ENCODE measurements at regions not wholly inside any gene's neighbourhood (a gene's known extent, or its start where the extent isn't known, plus 50 kb on each side); places are given as distances from the start of the nearest gene placed in this dataset.

DNA sequence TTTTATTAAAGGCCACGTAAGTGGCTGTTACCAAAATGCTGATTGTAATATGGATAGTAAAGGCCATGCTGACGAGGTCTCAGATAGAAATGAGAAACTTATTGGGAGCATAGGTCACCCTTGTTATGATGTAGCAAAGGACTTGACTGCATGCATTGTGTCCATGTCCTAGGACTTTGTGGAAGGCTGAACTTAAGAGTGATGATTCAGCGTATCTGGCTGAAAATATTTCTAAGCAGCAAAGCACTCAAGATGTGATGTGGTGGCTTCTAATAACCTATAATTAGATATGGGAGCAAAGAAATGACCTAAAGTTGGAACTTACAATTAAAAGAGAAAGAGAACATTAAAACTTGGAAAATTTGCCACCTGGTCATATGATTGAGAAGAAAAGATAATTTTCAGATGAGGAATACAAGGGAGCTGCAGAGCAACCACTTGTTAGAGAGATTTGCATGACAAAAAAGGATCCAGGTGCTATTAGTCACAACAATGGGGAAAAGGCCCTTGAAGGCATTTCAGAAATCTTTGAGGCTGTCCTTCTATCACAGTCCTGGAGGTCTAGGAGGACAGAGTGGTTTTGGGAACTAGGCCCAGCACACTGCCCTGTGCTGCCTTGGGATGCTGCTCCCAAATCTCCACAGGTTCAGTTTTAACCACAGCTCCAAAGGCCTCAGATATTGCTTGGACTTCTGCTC, 793.7 kb upstream of the LCORL start:
- H3K4me3 ChIP-seq, result no peak overlapping the region
- H3K27ac ChIP-seq, result no peak overlapping the region
- H3K27me3 ChIP-seq (replicated peaks; ENCODE audit: insufficient read depth), result no peaks in the 10 kb centered on the region
- DNase-seq (ENCODE audit: low spot score) (no peak), ATAC-seq (ENCODE audit: insufficient number of reproducible peaks, low FRiP score, low read depth) (no peak)
- H3K36me3 ChIP-seq, result no peaks in the 10 kb centered on the region
- H3K9me3 ChIP-seq, result no peaks in the 10 kb centered on the region
- TF ChIP-seq, protein P1, sequence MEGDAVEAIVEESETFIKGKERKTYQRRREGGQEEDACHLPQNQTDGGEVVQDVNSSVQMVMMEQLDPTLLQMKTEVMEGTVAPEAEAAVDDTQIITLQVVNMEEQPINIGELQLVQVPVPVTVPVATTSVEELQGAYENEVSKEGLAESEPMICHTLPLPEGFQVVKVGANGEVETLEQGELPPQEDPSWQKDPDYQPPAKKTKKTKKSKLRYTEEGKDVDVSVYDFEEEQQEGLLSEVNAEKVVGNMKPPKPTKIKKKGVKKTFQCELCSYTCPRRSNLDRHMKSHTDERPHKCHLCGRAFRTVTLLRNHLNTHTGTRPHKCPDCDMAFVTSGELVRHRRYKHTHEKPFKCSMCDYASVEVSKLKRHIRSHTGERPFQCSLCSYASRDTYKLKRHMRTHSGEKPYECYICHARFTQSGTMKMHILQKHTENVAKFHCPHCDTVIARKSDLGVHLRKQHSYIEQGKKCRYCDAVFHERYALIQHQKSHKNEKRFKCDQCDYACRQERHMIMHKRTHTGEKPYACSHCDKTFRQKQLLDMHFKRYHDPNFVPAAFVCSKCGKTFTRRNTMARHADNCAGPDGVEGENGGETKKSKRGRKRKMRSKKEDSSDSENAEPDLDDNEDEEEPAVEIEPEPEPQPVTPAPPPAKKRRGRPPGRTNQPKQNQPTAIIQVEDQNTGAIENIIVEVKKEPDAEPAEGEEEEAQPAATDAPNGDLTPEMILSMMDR (IDR thresholded peaks at IDR 0.05), result no peak
- H3K4me1 ChIP-seq (ENCODE audit: control insufficient read depth in 1 of 2, low read depth in 2 of 2), result no peaks in the 10 kb centered on the region

DNA sequence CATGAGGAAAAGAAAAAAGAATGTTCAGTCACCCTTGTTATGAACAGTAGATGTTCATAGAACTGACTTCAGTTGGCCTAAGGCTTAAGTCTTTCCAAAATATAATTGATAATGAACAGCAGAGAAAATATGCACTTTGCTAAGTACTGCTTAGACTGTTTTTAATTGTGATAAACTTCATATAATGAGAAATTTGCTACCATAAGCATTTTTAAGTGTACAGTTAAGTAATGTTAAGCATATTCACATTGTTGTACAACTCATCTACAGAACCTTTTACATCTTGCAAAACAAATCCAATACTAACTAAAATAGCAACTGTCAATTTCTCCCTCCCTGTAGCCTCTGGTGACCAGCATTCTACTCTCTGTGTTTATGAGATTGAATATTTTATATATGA, 792.2 kb upstream of the LCORL start:
- H3K4me1 ChIP-seq (ENCODE audit: control insufficient read depth in 1 of 2, low read depth in 2 of 2), result no peaks in the 10 kb centered on the region
- H3K4me3 ChIP-seq, result no peak overlapping the region
- H3K27ac ChIP-seq, result no peak overlapping the region
- H3K9me3 ChIP-seq, result no peaks in the 10 kb centered on the region
- H3K36me3 ChIP-seq, result no peaks in the 10 kb centered on the region
- no peaks in the 10 kb centered on the region for H3K27me3 ChIP-seq (replicated peaks; ENCODE audit: insufficient read depth)
- ATAC-seq (ENCODE audit: insufficient number of reproducible peaks, low FRiP score, low read depth) (no peak), DNase-seq (ENCODE audit: low spot score) (no peak)
- TF ChIP-seq, protein P1 (IDR thresholded peaks at IDR 0.05), result no peak

DNA sequence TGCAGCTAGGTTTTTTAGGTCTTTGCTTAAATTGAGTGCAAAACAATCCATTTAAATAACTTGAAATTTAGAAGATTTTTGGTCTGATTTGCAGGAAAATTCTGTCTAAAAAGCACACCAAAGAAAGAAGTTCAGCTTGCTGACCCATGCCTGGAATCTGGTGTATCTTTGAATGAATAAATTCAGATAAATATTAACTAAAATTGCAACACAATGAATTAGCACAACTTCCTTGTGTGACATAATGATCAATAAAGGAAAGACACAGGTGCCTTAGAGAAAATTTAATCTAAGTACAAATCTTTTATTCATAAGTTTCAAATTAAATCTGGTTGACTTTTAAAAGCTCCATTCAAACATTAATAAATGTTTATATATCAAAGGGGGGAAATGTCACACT, 791.5 kb upstream of the LCORL start:
- Histone ChIP-seq H3K27ac (no peak overlapping the region), H3K4me1 (ENCODE audit: control insufficient read depth in 1 of 2, low read depth in 2 of 2) (no peaks in the 10 kb centered on the region), H3K9me3 (no peaks in the 10 kb centered on the region), H3K27me3 (replicated peaks; ENCODE audit: insufficient read depth) (no peaks in the 10 kb centered on the region), H3K4me3 (no peak overlapping the region), H3K36me3 (no peaks in the 10 kb centered on the region)
- no peak for ATAC-seq (ENCODE audit: insufficient number of reproducible peaks, low FRiP score, low read depth)
- DNase-seq (ENCODE audit: low spot score), result no peak
- TF ChIP-seq, protein P1 (IDR thresholded peaks at IDR 0.05), result no peak

DNA sequence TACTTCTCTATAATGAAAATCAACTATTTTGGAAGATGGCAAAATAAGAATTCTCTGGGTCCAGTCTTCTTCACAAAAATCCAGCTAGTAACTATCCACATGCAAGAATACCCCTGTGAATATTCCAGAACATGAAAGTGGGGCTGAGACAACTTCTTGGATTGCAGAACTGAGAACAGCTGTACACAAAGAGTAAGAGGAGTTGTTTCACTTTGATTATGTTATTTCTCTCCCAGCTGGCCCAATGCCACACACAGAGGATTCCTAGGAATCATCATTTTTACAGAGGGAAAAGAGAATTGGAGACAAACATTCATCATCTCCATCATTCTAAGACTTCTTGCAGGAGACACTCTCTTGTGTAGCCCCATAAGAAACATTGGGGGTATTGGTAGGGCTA, 782.2 kb upstream of the LCORL start:
- TF ChIP-seq, protein P1 (IDR thresholded peaks at IDR 0.05), result no peak
- no peak for ATAC-seq (ENCODE audit: insufficient number of reproducible peaks, low FRiP score, low read depth)
- no peaks in the 10 kb centered on the region for H3K27me3 ChIP-seq (replicated peaks; ENCODE audit: insufficient read depth)

DNA sequence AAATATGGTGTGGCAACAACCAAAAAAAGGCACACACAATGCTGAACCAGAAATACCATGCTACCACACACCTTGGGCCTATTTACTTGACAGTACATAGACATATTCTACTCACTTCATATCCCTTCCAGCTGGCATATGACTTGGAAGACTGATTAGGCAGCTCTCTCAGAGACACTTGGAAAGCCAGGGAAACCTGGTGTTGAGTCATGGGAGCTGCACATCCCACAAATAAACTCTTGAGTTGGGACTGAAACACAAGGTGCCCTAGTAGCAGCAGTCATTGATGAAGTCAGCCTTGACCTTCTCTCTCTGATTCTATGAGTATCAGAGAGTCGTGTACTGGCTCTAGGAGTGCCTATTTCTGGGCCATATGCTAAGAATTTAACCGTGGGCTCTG, 776.6 kb upstream of the LCORL start:
- no peaks in the 10 kb centered on the region for H3K27me3 ChIP-seq (replicated peaks; ENCODE audit: insufficient read depth)
- DNase-seq (ENCODE audit: low spot score) (no peak), ATAC-seq (ENCODE audit: insufficient number of reproducible peaks, low FRiP score, low read depth) (no peak)
- H3K9me3 ChIP-seq, result no peaks in the 10 kb centered on the region
- H3K4me3 ChIP-seq, result no peak overlapping the region
- H3K27ac ChIP-seq, result no peak overlapping the region
- no peaks in the 10 kb centered on the region for H3K4me1 ChIP-seq (ENCODE audit: control insufficient read depth in 1 of 2, low read depth in 2 of 2)
- H3K36me3 ChIP-seq, result no peaks in the 10 kb centered on the region
- TF ChIP-seq, protein P1 (IDR thresholded peaks at IDR 0.05), result no peak

More for the DNA sequence above, 782.2 kb upstream of the LCORL start:
- Histone ChIP-seq H3K27ac (no peak overlapping the region), H3K36me3 (no peaks in the 10 kb centered on the region), H3K4me1 (ENCODE audit: control insufficient read depth in 1 of 2, low read depth in 2 of 2) (no peaks in the 10 kb centered on the region), H3K9me3 (no peaks in the 10 kb centered on the region), H3K4me3 (no peak overlapping the region)
- no peak for DNase-seq (ENCODE audit: low spot score)
